ENCODE measurements at regions not wholly inside any gene's neighbourhood (a gene's known extent, or its start where the extent isn't known, plus 50 kb on each side); places are given as distances from the start of the nearest gene placed in this dataset.

DNA sequence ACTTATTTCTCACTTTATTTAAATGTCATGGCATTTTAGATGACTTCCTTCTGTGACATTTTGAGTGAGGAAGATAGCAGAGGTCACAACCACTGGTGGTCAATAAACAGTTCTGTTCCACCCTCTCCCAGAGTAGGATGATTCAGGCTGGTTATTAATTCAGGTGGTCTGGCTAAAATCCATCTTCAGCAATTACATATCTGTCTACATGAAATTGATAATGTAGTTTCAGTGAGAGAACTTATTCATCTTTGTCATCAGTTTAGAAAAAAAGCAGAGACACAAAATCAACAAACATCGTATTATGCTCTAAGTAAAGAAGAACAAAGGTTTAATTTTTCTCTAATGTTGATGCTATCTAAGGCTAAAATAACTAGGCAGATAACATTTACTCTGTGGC, 525.5 kb downstream of the TENT5A start:
- Mint-ChIP-seq H3K27me3 (ENCODE audit: low read depth) (no peaks in the 10 kb centered on the region), H3K4me3 (no peak overlapping the region), H3K9me3 (no peaks in the 10 kb centered on the region), H3K27ac (no peak overlapping the region), H3K36me3 (no peaks in the 10 kb centered on the region), H3K4me1 (no peaks in the 10 kb centered on the region)
- ChIA-PET CTCF (no interaction called here), POLR2A (no interaction called here)
- DNase-seq (ENCODE audit: low spot score) = no peak
- TF ChIP-seq SMAD4 (CRISPR knock-in tag; IDR thresholded peaks at IDR 0.05) (no peak), TEAD1 (CRISPR knock-in tag; IDR thresholded peaks at IDR 0.05) (no peak), ATF1 (CRISPR knock-in tag; IDR thresholded peaks at IDR 0.05) (no peak), ZNF423 (CRISPR knock-in tag; IDR thresholded peaks at IDR 0.05) (no peak), SOX15 (CRISPR knock-in tag; IDR thresholded peaks at IDR 0.05) (no peak), TP53 (CRISPR knock-in tag; IDR thresholded peaks at IDR 0.05) (no peak)
- TF ChIP-seq, protein P1, sequence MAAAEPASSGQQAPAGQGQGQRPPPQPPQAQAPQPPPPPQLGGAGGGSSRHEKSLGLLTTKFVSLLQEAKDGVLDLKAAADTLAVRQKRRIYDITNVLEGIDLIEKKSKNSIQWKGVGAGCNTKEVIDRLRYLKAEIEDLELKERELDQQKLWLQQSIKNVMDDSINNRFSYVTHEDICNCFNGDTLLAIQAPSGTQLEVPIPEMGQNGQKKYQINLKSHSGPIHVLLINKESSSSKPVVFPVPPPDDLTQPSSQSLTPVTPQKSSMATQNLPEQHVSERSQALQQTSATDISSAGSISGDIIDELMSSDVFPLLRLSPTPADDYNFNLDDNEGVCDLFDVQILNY (CRISPR knock-in tag; IDR thresholded peaks at IDR 0.05) = no peak
- no peak for ATAC-seq

DNA sequence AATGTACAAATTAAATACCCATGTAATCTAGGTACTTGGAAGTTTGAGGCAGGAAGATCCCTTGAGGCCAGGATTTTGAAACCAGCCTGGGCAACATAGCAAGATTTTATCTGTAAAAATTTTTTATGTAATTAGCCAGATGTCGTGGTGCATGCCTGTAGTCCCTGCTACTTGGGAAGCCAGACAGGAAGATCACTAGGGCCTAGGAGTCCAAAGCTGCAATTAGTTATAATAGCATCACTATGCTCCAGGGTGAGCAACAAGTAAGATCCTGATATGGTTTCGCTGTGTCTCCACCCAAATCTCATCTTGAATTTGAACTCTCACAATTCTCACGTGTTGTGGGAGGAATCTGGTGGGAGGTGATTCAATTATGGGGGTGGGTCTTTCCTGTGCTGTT, 535.8 kb downstream of the TENT5A start:
- ChIA-PET CTCF (no interaction called here), POLR2A (no interaction called here)
- H3K9me3 Mint-ChIP-seq = peaks cover 20% of the 10 kb centered on the region
- no peak for TF ChIP-seq OVOL2 (CRISPR knock-in tag; IDR thresholded peaks at IDR 0.05; ENCODE audit: borderline replicate concordance)
- TF ChIP-seq ZNF263 (CRISPR knock-in tag; IDR thresholded peaks at IDR 0.05; ENCODE audit: low read depth) = no peak
- TF ChIP-seq, protein P2, sequence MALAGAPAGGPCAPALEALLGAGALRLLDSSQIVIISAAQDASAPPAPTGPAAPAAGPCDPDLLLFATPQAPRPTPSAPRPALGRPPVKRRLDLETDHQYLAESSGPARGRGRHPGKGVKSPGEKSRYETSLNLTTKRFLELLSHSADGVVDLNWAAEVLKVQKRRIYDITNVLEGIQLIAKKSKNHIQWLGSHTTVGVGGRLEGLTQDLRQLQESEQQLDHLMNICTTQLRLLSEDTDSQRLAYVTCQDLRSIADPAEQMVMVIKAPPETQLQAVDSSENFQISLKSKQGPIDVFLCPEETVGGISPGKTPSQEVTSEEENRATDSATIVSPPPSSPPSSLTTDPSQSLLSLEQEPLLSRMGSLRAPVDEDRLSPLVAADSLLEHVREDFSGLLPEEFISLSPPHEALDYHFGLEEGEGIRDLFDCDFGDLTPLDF (CRISPR knock-in tag; IDR thresholded peaks at IDR 0.05) = no peak
- no peak for TF ChIP-seq CBFB (CRISPR knock-in tag; IDR thresholded peaks at IDR 0.05; ENCODE audit: low read depth)
- TF ChIP-seq NFE2L1 (CRISPR knock-in tag; IDR thresholded peaks at IDR 0.05) = no peak
- TF ChIP-seq GABPB1 (CRISPR knock-in tag; IDR thresholded peaks at IDR 0.05) = no peak
- no peak for TF ChIP-seq NFYB (CRISPR knock-in tag; conservative IDR thresholded peaks at IDR 0.05; ENCODE audit: low read depth)
- TF ChIP-seq HMGXB4 (CRISPR knock-in tag; IDR thresholded peaks at IDR 0.05) = no peak
- no peak for TF ChIP-seq ETV6 (CRISPR knock-in tag; IDR thresholded peaks at IDR 0.05)
- TF ChIP-seq CREM (CRISPR knock-in tag; IDR thresholded peaks at IDR 0.05) = no peak
- TF ChIP-seq, protein P3, sequence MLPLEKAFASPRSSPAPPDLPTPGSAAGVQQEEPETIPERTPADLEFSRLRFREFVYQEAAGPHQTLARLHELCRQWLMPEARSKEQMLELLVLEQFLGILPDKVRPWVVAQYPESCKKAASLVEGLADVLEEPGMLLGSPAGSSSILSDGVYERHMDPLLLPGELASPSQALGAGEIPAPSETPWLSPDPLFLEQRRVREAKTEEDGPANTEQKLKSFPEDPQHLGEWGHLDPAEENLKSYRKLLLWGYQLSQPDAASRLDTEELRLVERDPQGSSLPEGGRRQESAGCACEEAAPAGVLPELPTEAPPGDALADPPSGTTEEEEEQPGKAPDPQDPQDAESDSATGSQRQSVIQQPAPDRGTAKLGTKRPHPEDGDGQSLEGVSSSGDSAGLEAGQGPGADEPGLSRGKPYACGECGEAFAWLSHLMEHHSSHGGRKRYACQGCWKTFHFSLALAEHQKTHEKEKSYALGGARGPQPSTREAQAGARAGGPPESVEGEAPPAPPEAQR (CRISPR knock-in tag; IDR thresholded peaks at IDR 0.05) = no peak
- no peak for TF ChIP-seq MXD4 (CRISPR knock-in tag; IDR thresholded peaks at IDR 0.05; ENCODE audit: borderline replicate concordance)
- TF ChIP-seq ZNF138 (CRISPR knock-in tag; conservative IDR thresholded peaks at IDR 0.05) = no peak
- TF ChIP-seq NFATC4 (CRISPR knock-in tag; IDR thresholded peaks at IDR 0.05) = no peak
- no peak for TF ChIP-seq SMAD3 (CRISPR knock-in tag; IDR thresholded peaks at IDR 0.05; ENCODE audit: borderline replicate concordance)
- TF ChIP-seq TP53 (CRISPR knock-in tag; IDR thresholded peaks at IDR 0.05) = no peak
- TF ChIP-seq TEAD1 (CRISPR knock-in tag; IDR thresholded peaks at IDR 0.05) = no peak
- TF ChIP-seq EMX1 (CRISPR knock-in tag; IDR thresholded peaks at IDR 0.05) = no peak
- no peak overlapping the region for H3K27ac Mint-ChIP-seq
- peaks cover 7% of the 10 kb centered on the region for H3K36me3 Mint-ChIP-seq
- ATAC-seq = no peak
- H3K27me3 Mint-ChIP-seq (ENCODE audit: low read depth) = no peaks in the 10 kb centered on the region
- DNase-seq (ENCODE audit: low spot score) = no peak
- H3K4me1 Mint-ChIP-seq = peaks cover 6% of the 10 kb centered on the region; the same call in 1 of the 2 replicates
- H3K4me3 Mint-ChIP-seq = no peak overlapping the region

Data from WTC11 (cell line).